ENCODE measurements at regions not wholly inside any gene's neighbourhood (a gene's known extent, or its start where the extent isn't known, plus 50 kb on each side); places are given as distances from the start of the nearest gene placed in this dataset.

GRCh38 chr1:162913345-162913744, 52.4 kb upstream of the CCDC190 start:
- DNase-seq (ENCODE audit: low spot score in 2 of 2) (no peak), ATAC-seq (no peak)
- Mint-ChIP-seq H3K36me3 (peaks cover 10 to 16% of the 10 kb centered on the region in 2 donors), H3K27ac (no peak overlapping the region), H3K9me3 (peaks cover 13% of the 10 kb centered on the region in 2 donors)

- Mint-ChIP-seq H3K27ac (no peak overlapping the region), H3K36me3 (peaks cover 10 to 16% of the 10 kb centered on the region in 2 donors), H3K9me3 (peaks cover 13% of the 10 kb centered on the region in 2 donors)
- ATAC-seq (no peak), DNase-seq (ENCODE audit: low spot score in 2 of 2) (no peak)
Observed at GRCh38 chr1:162912061-162912667, 51.2 kb upstream of the CCDC190 start.

Data from activated naive CD4-positive, alpha-beta T cell treated with anti-CD3 and anti-CD28 coated beads, Interleukin-2, amount 50 U/mL, for 72 hours (primary cell).